NAMALWA (cell line): ENCODE measurements at regions not wholly inside any gene's neighbourhood (a gene's known extent, or its start where the extent isn't known, plus 50 kb on each side); places are given as distances from the start of the nearest gene placed in this dataset.
"Not testable (repeated sequence)": the region's sequence is repeated elsewhere in the genome, so short reads cannot be mapped to it uniquely, and the experiment has no call there.

Experiments
- DNase-seq: peaks from one replicate; pipeline ENCODE4 v3.0.0-alpha.2; 2015; ENCODE audit warnings: low spot score

- no peak for DNase-seq
Observed at GRCh38 chr10:33861016-33861704, 526.7 kb upstream of the NRP1 start.

- no peak for DNase-seq
Observed at GRCh38 chr10:33860552-33860951, 526.1 kb upstream of the NRP1 start.

GRCh38 chr10:33859319-33860022, 525.0 kb upstream of the NRP1 start:
- DNase-seq, result no peak

- no peak for DNase-seq
Observed at GRCh38 chr10:33858326-33858725, 523.9 kb upstream of the NRP1 start.

GRCh38 chr10:33853221-33853620, 518.8 kb upstream of the NRP1 start:
- DNase-seq, result not testable (repeated sequence)

- no peak for DNase-seq
Observed at GRCh38 chr10:33843379-33843778, 508.9 kb upstream of the NRP1 start.

GRCh38 chr10:33841678-33842077, 507.2 kb upstream of the NRP1 start:
- no peak for DNase-seq

GRCh38 chr10:33838731-33839130, 504.3 kb upstream of the NRP1 start:
- no peak for DNase-seq

GRCh38 chr10:33837736-33838135, 503.3 kb upstream of the NRP1 start:
- DNase-seq, result no peak

GRCh38 chr10:33835556-33835955, 501.1 kb upstream of the NRP1 start:
- no peak for DNase-seq

- no peak for DNase-seq
Observed at GRCh38 chr10:33833566-33833965, 499.1 kb upstream of the NRP1 start.

- no peak for DNase-seq
Observed at GRCh38 chr10:33832124-33832787, 497.8 kb upstream of the NRP1 start.

GRCh38 chr10:33831591-33831990, 497.1 kb upstream of the NRP1 start:
- DNase-seq, result no peak

- not testable (repeated sequence) for DNase-seq
Observed at GRCh38 chr10:33829899-33830298, 495.4 kb upstream of the NRP1 start.

GRCh38 chr10:33828592-33828991, 494.1 kb upstream of the NRP1 start:
- DNase-seq, result no peak

GRCh38 chr10:33826186-33826585, 491.7 kb upstream of the NRP1 start:
- no peak for DNase-seq

GRCh38 chr10:33822774-33823173, 488.3 kb upstream of the NRP1 start:
- no peak for DNase-seq

GRCh38 chr10:33820531-33820930, 486.1 kb upstream of the NRP1 start:
- DNase-seq, result no peak

- no peak for DNase-seq
Observed at GRCh38 chr10:33819206-33819605, 484.7 kb upstream of the NRP1 start.

GRCh38 chr10:33818343-33818742, 483.9 kb upstream of the NRP1 start:
- DNase-seq, result no peak

GRCh38 chr10:33817605-33818004, 483.1 kb upstream of the NRP1 start:
- no peak for DNase-seq

- peak; percentile 28 for DNase-seq
Observed at GRCh38 chr10:33815776-33816175, 481.3 kb upstream of the NRP1 start.

GRCh38 chr10:33813871-33814270, 479.4 kb upstream of the NRP1 start:
- DNase-seq, result no peak
